C4-2B (cell line): ENCODE measurements at regions not wholly inside any gene's neighbourhood (a gene's known extent, or its start where the extent isn't known, plus 50 kb on each side); places are given as distances from the start of the nearest gene placed in this dataset.

Source experiments
- H3K27ac ChIP-seq: fragments of 450-650 bp; 2 replicates; pipeline ENCODE4 v1.5.1; 2017
- CTCF ChIP-seq: fragments of 450-650 bp; conservative IDR thresholded peaks from 2 replicates; pipeline ENCODE4 v1.5.1; 2017; ENCODE audit warnings: mild to moderate bottlenecking
- ZFX ChIP-seq: fragments of 450-650 bp; IDR thresholded peaks from 2 replicates; pipeline ENCODE4 v1.6.1; 2017

GRCh38 chr2:35794796-35795450 lies 560.7 kb upstream of the CRIM1 start:
- H3K27ac ChIP-seq: no peak overlapping the region
- TF ChIP-seq ZFX (no peak), CTCF (no peak)

- H3K27ac ChIP-seq: no peak overlapping the region
- TF ChIP-seq ZFX: no peak
- no peak for TF ChIP-seq CTCF
Observed at GRCh38 chr2:35790292-35790691, 565.3 kb upstream of the CRIM1 start.

GRCh38 chr2:35788543-35788942 lies 567.0 kb upstream of the CRIM1 start:
- TF ChIP-seq ZFX: no peak
- no peak for TF ChIP-seq CTCF
- no peak overlapping the region for H3K27ac ChIP-seq

GRCh38 chr2:35787302-35788031 lies 568.1 kb upstream of the CRIM1 start:
- TF ChIP-seq CTCF (no peak), ZFX (no peak)
- H3K27ac ChIP-seq: no peak overlapping the region

- no peak for TF ChIP-seq CTCF
- no peak for TF ChIP-seq ZFX
- H3K27ac ChIP-seq: no peak overlapping the region
Observed at GRCh38 chr2:35785564-35785963, 570.0 kb upstream of the CRIM1 start.

GRCh38 chr2:35784777-35785176 lies 570.8 kb upstream of the CRIM1 start:
- TF ChIP-seq CTCF: no peak
- no peak for TF ChIP-seq ZFX
- no peak overlapping the region for H3K27ac ChIP-seq

- H3K27ac ChIP-seq: no peak overlapping the region
- TF ChIP-seq ZFX (no peak), CTCF (peak; percentile 29)
Observed at GRCh38 chr2:35783723-35784122, 571.9 kb upstream of the CRIM1 start.
